ENCODE measurements at regions not wholly inside any gene's neighbourhood (a gene's known extent, or its start where the extent isn't known, plus 50 kb on each side); places are given as distances from the start of the nearest gene placed in this dataset.

GRCh38 chr6:146901940-146902816 lies 302.0 kb upstream of the STXBP5 start:
- TF ChIP-seq NFRKB (IDR thresholded peaks at IDR 0.05) (no peak), ARNT (IDR thresholded peaks at IDR 0.05) (no peak), LEF1 (IDR thresholded peaks at IDR 0.05; ENCODE audit: borderline replicate concordance) (no peak), FOXA1 (IDR thresholded peaks at IDR 0.05) (no peak), L3MBTL2 (conservative IDR thresholded peaks at IDR 0.05) (no peak), SUZ12 (IDR thresholded peaks at IDR 0.05) (no peak), HDGF (IDR thresholded peaks at IDR 0.05; ENCODE audit: borderline replicate concordance) (no peak)

All from HEK293T (cell line).